CD4-positive, alpha-beta T cell treated with Interleukin-2 at 100 ng/mL for 4 hours (primary cell): ENCODE measurements at regions not wholly inside any gene's neighbourhood (a gene's known extent, or its start where the extent isn't known, plus 50 kb on each side); places are given as distances from the start of the nearest gene placed in this dataset.
"Not testable (repeated sequence)": the region's sequence is repeated elsewhere in the genome, so short reads cannot be mapped to it uniquely, and the experiment has no call there.

Source experiments
- DNase-seq: peaks from one replicate; pipeline ENCODE4 v3.0.0-alpha.2; 2020; ENCODE audit warnings: low spot score

DNA sequence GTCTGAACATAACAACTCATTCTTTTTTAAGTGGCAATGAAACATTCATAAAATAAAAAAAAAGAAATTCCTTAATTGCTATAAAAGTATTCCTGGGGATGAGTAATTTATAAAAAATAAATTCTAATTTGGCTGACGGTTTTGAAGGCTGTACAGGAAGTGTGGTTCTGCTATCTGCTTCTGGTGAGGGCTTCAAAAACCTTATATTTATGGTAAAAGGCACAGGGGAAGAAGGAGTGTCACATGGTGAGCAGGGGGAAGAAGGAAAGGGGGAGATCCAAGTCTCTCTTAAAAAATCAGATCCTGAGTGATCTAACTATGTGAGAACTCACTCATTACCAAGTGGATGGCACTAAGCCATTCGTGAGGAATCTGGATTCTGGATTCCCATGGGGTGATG, 539.0 kb downstream of the GOLGA6L6 start:
- not testable (repeated sequence) for DNase-seq

DNA sequence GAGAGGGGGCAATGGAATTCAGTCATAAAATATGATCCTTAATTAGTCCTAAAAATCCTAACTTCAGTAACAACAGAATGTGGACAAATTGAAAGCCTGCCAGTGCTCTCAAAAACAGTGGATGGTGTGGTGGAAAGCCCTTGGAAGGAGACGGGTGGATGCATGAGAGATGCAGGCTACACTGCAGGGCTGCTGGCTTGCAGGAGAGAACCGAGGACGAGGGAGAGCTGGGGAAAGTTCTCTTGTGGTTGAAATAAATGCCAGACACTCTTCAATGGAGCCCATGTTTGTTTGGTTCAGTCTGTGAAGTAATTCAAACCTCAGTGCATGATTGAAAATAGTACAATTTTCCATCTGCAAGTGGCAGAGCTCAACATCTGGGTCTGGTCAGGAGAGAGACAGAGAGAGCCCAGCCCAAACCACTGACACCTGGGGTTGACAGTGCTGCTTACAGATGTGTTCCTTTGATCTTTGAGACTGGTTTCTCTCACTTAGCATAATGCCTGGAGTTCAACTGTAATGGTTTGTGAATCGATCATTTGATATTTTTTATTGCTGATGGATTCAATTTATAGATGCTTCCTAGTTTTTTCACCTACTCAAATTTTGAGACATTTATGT, 544.9 kb downstream of the GOLGA6L6 start:
- DNase-seq, result not testable (repeated sequence)

DNA sequence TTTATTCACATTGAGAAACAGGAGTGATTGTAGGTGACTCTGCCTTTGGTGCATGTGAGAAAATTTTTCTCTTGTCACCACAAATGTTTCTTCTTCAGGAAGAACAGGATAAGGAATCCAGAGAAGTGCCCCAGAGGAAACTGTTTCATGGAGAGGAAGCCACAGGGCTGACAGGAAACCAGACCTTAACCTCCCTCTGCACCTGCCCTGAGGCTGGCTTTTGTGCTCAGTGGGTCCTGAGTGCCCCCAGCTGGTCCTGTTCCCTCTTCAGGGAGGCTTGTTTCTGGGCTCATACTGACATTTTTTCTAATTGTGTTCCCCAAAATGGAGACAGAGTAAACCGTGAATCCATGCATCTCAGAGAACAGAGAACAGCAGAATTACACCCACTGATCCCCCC, 546.3 kb downstream of the GOLGA6L6 start:
- DNase-seq, result not testable (repeated sequence)

DNA sequence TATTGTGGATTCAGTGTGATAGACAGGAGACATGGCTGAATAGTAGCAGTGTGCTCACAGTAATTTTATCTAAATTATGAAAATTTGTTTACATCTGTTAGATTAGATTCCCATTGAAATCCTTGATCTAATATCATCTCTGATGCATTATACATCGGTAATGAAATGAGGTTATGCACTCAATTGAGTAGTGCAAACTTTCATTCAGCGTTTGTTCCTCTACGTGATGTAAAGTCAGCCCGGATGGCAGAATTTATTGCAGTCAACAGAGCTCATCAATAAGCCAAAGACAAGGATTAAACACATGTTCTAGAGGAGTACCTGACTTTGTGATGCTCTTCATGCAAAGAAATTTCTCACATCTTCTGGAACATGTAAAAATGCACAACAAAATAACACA, 549.2 kb downstream of the GOLGA6L6 start:
- no peak for DNase-seq

DNA sequence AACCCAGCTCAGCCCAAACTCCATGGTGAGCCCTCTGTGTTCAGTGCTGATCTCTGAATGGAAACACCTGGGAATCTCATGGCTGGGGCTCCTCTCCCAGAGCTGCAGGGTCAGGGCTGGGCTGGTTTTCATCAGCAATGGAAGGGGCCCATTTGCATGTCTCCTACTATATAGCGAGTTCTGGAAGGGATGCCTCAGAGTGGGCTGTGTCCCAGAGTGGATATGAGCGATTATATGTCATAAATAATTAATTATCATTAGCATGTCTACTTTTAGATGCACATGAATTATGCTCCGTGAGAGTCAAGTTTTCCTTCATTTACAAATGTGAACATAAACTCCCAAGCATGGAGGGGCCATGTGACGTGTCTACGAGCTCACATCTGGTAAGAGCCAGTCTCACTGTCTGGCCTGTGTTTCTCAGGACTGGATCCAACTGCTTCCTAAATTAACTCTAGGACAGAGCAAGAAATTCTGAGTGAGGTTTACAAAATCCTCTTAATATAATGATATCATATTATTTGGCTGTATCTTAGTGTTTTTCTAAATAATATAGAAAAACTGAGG, 553.4 kb downstream of the GOLGA6L6 start:
- no peak for DNase-seq

DNA sequence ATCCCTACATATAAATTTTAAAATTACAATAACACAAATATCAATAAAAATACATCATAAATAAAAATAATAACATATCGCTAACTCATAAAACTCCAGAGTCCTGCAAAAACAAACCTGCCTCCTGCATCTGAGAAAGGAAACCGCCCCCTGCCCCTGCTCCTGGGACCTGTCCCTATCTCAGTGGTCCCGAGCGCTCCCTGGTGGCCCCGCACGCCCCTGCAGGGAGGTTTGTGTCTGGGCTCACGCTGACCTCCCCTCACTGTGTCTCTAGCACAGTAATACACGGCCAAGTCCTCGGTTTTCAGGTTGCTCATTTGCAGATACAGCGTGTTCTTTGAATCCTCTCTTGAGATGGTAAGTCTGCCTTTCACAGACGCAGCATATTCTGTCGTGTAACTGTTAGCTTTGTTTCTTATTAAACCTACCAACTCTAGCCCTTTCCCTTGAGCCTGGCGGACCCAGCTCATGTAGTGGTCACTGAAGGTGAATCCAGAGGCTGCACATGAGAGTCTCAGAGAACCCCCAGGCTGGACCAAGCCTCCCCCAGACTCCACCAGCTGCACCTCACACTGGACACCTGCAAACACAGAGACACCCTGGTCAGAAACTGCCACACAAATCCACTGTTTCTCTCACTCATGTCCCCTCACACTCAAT, 554.1 kb downstream of the GOLGA6L6 start:
- no peak for DNase-seq

DNA sequence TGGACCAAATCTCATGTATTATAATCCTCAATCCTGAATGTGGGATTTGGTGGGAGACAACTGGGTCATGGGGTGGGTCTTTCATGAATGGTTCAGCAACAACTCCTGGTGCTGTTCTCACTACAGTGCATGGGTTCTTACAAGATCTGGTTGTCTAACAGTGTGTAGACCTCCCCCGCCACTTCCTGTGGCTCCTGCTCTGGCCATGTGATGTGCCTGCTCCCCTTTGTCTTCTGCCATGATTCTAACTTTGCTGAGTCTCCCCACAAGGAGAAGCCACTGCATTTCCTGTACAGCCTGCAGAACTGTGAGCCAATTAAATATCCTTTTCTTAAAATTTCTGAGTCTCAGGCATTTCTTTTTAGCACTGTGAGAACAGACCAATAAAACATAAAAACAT, 557.5 kb downstream of the GOLGA6L6 start:
- no peak for DNase-seq

DNA sequence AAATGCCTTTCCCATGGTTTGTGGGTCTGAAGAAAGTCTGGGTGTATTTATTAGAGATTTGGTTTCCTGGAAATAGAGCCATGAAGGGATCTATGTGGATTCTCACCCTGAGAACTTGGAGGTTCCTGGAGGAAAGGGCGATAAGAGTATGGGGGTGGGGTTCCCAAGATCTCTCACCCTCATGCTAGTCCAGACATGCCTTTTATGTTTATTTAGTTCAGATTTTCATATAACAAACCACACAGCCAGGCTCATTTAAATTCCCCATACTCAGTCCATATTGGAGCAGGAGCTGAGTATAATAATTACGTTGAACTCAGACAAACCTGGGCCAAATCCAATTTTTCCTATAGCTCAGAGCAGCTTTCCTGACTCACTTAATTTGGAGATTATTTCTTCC, 566.6 kb downstream of the GOLGA6L6 start:
- no peak for DNase-seq

DNA sequence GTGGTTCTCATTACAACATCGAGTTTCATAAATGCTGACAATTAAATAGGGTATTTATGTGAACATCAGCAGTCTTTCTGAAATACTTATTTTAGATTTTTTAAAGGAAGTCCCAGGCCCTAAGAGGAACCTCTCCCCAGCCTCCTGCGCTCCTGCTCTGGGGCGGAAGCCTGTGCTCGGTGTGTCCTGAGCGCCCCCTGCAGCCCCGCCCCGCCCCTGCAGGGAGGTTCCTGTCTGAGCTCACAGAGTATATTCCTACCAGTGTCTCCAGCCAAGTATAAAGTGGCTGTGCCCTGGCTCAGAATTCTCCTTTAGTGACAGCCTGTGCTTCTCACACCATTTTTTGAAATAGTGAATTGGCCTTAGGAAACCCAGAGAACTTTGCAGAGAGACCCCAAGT, 567.9 kb downstream of the GOLGA6L6 start:
- DNase-seq, result no peak

DNA sequence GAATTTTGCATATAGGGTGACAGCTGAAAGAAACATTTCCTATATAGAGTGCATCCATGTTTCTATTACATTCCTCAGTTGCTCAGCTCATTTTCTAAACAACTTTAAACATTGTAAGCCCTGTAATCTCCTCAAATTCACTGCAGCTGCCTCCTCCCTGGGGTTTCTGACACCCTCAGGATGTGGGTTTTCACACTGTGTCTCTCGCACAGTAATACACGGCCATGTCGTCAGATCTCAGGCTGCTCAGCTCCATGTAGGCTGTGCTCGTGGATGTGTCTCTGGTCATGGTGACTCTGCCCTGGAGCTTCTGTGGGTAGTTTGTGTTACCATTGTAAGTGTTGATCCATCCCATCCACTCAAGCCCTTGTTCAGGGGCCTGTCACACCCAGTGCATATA, 569.0 kb downstream of the GOLGA6L6 start:
- not testable (repeated sequence) for DNase-seq

DNA sequence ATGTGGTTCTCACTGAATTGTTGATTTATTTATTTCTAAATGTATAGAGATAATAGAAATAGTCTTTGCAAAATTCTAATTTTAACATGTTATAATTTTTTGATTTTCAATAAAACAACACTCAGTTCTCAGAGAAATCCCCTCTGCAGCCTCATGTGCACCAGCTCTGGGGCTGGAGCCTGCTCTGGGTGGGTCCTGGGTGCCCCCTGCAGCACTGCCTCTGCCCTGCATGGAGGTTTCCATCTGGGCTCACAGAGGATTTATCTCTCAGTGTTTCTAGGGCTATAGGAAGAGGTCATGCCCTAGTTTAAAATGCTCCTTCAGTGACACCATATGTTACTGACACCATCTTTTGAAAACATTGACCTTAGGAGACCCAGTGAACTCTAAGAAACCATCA, 576.0 kb downstream of the GOLGA6L6 start:
- DNase-seq, result not testable (repeated sequence)

DNA sequence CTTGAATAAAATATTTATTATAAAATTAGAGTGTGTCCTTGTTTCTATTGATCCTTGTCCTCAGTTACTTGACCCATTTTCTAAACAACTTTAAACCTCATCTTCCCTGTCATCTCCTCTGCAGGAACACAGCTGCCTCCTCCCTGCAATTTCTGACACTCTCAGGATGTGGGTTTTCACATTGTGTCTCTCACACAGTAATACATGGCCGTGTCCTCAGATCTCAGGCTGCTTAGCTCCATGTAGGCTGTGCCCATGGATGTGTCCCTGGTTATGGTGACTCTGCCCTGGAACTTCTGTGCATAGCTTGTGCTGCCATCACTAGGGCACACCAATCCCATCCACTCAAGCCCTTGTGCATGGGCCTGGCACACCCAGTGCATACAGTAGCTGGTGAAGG, 577.1 kb downstream of the GOLGA6L6 start:
- not testable (repeated sequence) for DNase-seq

DNA sequence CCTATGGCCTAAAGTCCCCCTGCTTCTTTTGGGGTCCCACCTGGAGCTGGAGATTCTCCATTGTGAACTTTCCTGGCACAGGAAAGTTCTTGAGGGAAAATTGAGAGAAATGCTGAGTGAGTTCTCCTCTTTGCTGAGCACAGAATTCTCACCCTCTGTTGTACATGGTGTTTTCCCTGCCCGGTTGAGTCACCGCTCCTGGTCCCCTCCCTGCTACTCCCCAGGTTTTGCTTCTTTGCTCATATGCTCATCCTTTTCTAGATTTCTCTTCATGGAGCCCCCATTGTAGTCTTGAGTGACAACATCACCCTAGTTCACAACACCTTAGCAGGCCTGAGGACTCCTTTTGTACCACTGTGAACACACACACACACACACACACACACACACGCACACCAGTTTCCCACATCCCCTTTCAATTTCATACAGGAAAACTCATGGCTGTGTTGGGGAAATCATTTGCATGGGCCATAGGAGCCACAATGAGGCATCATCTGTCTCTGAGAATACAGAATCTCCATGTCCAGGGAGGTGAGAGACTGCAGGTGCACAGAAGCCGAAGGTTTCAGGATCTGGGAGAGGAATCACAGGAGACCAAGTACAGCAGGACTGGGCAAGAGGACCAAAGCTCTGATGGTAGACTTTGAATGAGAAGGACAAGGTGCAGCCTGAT, 585.3 kb downstream of the GOLGA6L6 start:
- DNase-seq, result no peak

DNA sequence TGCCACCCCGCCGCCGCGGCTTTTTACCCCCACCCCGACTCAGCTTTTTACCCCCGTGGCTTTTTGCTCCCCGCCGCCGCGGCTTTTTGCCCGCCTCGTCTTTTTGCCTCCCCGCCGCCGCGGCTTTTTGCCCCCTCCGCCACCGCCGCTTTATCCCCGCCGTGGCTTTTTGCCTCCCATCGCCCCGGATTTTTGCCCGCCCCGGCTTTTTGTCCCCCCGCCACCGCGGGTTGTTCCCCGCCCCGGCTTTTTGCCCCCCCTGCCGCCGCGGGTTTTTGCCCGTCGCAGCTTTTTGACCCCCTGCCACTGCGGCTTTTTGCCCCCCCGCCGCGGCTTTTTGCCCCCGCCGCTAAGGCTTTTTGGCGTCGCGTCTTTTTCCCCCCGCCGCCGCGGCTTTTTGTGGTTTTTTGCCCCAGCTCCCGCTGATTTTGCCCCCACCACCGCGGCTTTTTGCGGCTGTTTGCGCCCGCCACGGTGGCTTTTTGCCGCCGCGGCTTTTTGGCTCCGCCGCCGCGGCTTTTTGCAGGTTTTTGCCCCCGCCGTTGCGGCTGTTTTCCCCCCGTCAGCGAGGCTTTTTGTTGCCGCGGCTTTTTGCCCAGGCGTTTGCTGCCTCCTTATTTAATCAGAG, 597.2 kb downstream of the GOLGA6L6 start:
- DNase-seq, result no peak

DNA sequence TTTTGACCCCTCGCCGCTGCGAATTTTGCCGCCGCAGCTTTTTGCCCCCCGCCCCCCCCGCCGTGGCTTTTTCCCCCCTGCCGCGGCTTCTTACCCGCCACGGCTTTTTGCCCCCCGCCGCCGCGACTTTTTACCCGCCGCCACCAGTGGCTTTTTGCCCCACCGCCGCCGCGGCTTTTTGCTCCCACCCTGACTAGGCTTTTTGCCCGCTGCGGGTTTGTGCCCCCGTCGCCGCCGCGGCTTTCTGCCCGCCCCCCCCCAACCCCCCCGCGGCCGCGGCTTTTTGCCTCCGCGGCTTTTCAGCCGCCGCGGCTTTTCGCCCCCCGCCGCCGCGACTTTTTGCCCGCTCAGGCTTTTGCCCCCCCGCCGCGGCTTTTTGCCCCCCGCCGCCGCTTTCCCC, 598.1 kb downstream of the GOLGA6L6 start:
- DNase-seq, result no peak

DNA sequence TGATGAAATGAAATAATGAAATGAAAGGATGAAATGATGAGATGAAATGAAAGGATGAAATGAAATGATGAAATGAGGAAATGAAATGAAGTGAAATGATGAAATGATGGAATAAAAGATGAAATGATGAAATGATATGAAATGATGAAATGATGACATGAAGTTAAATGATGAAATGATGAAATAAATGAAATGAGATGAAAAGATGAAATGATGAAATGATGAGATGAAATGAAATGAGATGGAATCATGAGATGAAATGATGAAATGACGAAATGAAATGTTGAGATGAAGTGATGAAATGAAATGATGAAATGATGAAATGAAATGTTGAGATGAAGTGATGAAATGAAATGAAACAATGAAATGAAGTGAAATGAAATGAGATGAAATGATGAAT, 638.3 kb downstream of the GOLGA6L6 start:
- not testable (repeated sequence) for DNase-seq

DNA sequence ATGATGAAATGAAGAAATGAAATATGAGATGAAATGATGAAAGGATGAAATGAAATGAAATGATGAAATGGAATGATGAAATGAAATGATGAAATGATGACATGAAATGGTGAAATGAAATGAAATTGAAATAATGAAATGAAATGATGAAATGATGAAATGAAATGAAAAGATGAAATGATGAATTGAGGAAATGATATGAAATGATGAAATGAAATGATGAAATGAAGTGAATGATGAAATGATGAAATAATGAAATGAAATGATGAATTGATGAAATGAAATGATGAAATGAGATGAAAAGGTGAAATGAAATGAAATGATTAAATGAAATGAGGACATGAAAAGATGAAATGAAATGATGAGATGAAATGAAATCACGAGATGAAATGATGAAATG, 639.2 kb downstream of the GOLGA6L6 start:
- DNase-seq, result not testable (repeated sequence)

DNA sequence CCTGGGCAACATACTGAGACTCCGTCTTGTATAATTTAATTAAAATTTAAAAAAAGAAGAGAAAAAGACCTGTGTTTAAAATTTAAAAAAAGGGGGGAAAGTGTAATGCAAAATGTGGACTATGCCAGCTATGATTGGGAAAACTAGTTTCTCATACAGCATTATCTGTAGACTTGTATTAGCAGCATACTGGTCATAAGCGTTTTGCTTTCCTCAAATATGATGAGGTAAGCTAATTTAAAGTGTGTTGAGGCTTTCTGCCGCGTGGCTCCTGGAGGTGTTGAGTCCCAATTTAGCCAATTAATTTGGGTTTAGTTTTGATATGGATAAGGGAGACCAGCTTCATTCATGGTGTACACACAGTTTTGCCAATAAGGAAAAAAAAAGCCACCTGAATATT, 640.2 kb downstream of the GOLGA6L6 start:
- not testable (repeated sequence) for DNase-seq

DNA sequence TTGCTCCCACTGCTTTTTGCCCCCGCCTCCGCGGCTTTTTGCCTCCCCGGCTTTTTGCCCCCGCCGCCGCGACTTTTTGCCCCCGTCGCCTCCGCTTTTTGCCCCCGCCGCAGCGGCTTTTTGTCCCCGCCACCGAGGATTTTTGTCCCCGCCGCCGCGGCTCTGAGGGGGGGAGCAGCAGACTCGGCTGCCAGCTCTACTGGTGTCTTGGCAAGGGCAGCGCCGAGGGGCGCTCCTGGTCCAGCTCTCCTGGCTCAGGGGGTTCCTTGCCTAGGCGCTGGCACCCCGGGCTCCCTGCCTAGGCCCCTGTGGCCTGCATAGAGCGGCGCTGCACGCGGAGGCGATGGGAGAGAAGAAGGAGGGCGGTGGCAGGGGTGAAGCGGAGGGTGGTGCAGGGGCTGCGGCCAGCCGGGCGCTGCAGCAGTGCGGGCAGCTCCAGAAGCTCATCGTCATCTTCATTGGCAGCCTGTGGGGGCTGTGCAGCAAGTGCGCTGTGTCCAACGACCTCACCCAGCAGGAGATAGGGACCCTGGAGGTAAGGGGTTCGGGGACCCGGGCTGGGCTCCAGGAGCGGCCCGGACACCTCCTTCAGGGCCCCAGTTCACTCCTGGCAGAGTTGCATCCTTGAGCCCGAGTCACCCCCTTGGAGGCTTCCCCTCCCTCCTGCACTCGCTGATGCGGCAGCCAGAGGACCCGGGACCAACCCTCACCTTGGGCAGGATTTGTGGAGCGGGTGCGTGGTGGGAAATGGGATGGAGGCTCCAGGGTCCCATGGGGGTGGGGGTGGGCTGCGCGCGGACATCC, 642.4 kb downstream of the GOLGA6L6 start:
- no peak for DNase-seq

DNA sequence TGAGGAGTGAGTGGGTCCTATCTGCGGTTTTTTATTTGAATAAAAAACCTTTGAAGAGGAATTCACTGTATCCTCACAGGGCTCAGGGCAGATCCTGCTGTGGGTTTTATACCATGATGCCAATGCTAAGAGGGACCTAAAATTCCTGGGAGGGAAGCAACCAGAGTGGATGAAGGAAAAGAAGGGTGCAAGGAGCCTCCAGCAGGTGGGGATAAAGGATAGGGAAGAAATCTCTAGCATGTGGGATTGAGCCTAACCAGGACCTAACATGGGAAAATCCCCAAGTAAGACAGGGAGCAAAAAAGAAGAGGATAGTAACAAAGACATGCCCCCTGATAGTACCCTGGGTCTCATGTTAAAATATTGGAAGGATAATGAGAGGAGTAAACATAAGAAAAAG, 652.8 kb downstream of the GOLGA6L6 start:
- not testable (repeated sequence) for DNase-seq

DNA sequence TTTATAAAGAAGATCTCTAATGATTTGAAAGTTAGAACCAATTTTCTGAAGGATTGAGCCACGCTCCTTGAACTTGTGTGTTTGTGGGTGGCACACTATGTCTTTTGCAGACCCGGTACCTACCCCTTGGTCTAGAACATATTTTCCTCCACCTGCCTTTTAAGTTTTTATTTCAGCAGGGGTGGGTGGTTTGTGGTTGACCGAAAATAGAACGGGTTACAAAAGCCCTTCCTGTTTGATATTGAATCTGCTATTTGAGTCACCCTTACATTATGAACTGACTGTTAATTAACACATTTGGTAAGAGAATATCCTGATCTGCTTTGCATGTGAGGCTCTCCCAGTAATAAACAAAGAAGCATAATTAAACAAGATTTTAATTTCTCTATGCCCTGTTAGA, 697.5 kb downstream of the GOLGA6L6 start:
- not testable (repeated sequence) for DNase-seq
